22Rv1 (cell line): ENCODE measurements at regions not wholly inside any gene's neighbourhood (a gene's known extent, or its start where the extent isn't known, plus 50 kb on each side); places are given as distances from the start of the nearest gene placed in this dataset.

Experiments used
- ZFX ChIP-seq: fragments of 450-650 bp; IDR thresholded peaks from 2 replicates; pipeline ENCODE4 v1.6.1; 2017; ENCODE audit warnings: antibody characterized with exemption, borderline replicate concordance
- TF ChIP-seq, protein P1 (sequence below): fragments of 450-650 bp; IDR thresholded peaks from 2 replicates; pipeline ENCODE4 v1.5.1; 2017; ENCODE audit warnings: mild to moderate bottlenecking

DNA sequence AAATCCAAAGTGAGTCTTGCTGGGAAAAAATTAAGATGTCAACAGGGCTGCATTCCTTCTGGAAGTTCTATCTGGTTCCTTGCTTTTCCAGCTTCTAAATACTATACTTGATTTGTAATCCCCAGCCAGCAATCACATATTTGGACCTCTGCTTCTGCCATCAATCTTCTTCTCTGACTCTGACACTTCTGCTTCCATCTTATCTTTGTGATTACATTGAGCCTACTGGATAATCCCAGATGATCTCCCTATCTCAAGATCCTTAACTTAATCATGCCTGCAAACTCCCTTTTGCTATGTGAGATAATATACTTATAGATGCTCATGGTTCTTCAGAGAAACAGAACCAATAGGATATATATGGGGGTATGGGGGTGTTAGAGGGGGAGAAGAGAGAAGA, 49.9 kb upstream of the ZDHHC17 start:
- no peak for TF ChIP-seq ZFX
- TF ChIP-seq, protein P1, sequence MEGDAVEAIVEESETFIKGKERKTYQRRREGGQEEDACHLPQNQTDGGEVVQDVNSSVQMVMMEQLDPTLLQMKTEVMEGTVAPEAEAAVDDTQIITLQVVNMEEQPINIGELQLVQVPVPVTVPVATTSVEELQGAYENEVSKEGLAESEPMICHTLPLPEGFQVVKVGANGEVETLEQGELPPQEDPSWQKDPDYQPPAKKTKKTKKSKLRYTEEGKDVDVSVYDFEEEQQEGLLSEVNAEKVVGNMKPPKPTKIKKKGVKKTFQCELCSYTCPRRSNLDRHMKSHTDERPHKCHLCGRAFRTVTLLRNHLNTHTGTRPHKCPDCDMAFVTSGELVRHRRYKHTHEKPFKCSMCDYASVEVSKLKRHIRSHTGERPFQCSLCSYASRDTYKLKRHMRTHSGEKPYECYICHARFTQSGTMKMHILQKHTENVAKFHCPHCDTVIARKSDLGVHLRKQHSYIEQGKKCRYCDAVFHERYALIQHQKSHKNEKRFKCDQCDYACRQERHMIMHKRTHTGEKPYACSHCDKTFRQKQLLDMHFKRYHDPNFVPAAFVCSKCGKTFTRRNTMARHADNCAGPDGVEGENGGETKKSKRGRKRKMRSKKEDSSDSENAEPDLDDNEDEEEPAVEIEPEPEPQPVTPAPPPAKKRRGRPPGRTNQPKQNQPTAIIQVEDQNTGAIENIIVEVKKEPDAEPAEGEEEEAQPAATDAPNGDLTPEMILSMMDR: no peak
